ENCODE measurements at regions not wholly inside any gene's neighbourhood (a gene's known extent, or its start where the extent isn't known, plus 50 kb on each side); places are given as distances from the start of the nearest gene placed in this dataset.

- no peak for DNase-seq (ENCODE audit: low read depth)
- no peak overlapping the region for H3K4me3 ChIP-seq (ENCODE audit: low read depth, low read length)
- TF ChIP-seq CTCF (conservative IDR thresholded peaks at IDR 0.05; ENCODE audit: low read depth, low read length): no peak
Observed at GRCh38 chr7:25775999-25776743, 375.8 kb upstream of the NFE2L3 start.

GRCh38 chr7:25776744-25777123 is 375.3 kb upstream of the NFE2L3 start:
- TF ChIP-seq CTCF (conservative IDR thresholded peaks at IDR 0.05; ENCODE audit: low read depth, low read length): no peak
- DNase-seq (ENCODE audit: low read depth): no peak
- no peak overlapping the region for H3K4me3 ChIP-seq (ENCODE audit: low read depth, low read length)

GRCh38 chr7:25777969-25778708 is 373.9 kb upstream of the NFE2L3 start:
- no peak for TF ChIP-seq CTCF (conservative IDR thresholded peaks at IDR 0.05; ENCODE audit: low read depth, low read length)
- no peak overlapping the region for H3K4me3 ChIP-seq (ENCODE audit: low read depth, low read length)
- no peak for DNase-seq (ENCODE audit: low read depth)

GRCh38 chr7:25779002-25779546 is 372.9 kb upstream of the NFE2L3 start:
- DNase-seq (ENCODE audit: low read depth): no peak
- no peak for TF ChIP-seq CTCF (conservative IDR thresholded peaks at IDR 0.05; ENCODE audit: low read depth, low read length)

GRCh38 chr7:25780904-25781303 is 371.1 kb upstream of the NFE2L3 start:
- no peak for DNase-seq (ENCODE audit: low read depth)
- no peak overlapping the region for H3K4me3 ChIP-seq (ENCODE audit: low read depth, low read length)
- no peak for TF ChIP-seq CTCF (conservative IDR thresholded peaks at IDR 0.05; ENCODE audit: low read depth, low read length)

More at GRCh38 chr7:25779002-25779546, 372.9 kb upstream of the NFE2L3 start:
- no peak overlapping the region for H3K4me3 ChIP-seq (ENCODE audit: low read depth, low read length)

GRCh38 chr7:25781704-25782103 is 370.3 kb upstream of the NFE2L3 start:
- no peak for TF ChIP-seq CTCF (conservative IDR thresholded peaks at IDR 0.05; ENCODE audit: low read depth, low read length)
- no peak overlapping the region for H3K4me3 ChIP-seq (ENCODE audit: low read depth, low read length)
- DNase-seq (ENCODE audit: low read depth): no peak

Data from choroid plexus epithelial cell (primary cell).